Adipocyte (in vitro differentiated cells): ENCODE measurements at regions not wholly inside any gene's neighbourhood (a gene's known extent, or its start where the extent isn't known, plus 50 kb on each side); places are given as distances from the start of the nearest gene placed in this dataset.
"Not testable (repeated sequence)": the region's sequence is repeated elsewhere in the genome, so short reads cannot be mapped to it uniquely, and the experiment has no call there.

Experiments
- DNase-seq: peaks from one replicate; pipeline ENCODE4 v3.0.0-alpha.2; 2015; ENCODE audit warnings: low read depth
- H3K27me3 ChIP-seq: replicated peaks from 2 replicates; pipeline ENCODE4 v1.7.0; 2013; ENCODE audit warnings: mild to moderate bottlenecking, low read length, moderate library complexity; ENCODE audit not compliant: control insufficient read depth, insufficient read depth
- H3K36me3 ChIP-seq: 2 replicates; pipeline ENCODE4 v1.7.0; 2013; ENCODE audit warnings: low read length, mild to moderate bottlenecking, moderate library complexity; ENCODE audit not compliant: control insufficient read depth, insufficient read depth, severe bottlenecking
- H3K4me1 ChIP-seq: 2 replicates; pipeline ENCODE4 v1.7.0; 2013; ENCODE audit warnings: mild to moderate bottlenecking, low read length, moderate library complexity; ENCODE audit not compliant: control insufficient read depth, insufficient read depth
- H3K4me3 ChIP-seq: 2 replicates; pipeline ENCODE4 v1.7.0; 2013; ENCODE audit warnings: mild to moderate bottlenecking, low read length, moderate library complexity
- H3K9ac ChIP-seq: 2 replicates; pipeline ENCODE4 v1.7.0; 2013; ENCODE audit warnings: mild to moderate bottlenecking, low read length, moderate library complexity
- H3K9me3 ChIP-seq: 2 replicates; pipeline ENCODE4 v1.7.0; 2013; ENCODE audit warnings: mild to moderate bottlenecking, low read length, moderate library complexity; ENCODE audit not compliant: control insufficient read depth

- Histone ChIP-seq H3K4me1 (no peaks in the 10 kb centered on the region), H3K9me3 (no peaks in the 10 kb centered on the region), H3K36me3 (no peaks in the 10 kb centered on the region), H3K4me3 (no peak overlapping the region), H3K9ac (no peak overlapping the region), H3K27me3 (peaks cover 5% of the 10 kb centered on the region)
- DNase-seq, result no peak
These were observed 197.1 kb downstream of the BCL11A start for GRCh38 chr2:60356346-60356745.

GRCh38 chr2:60355849-60356261 lies 197.6 kb downstream of the BCL11A start:
- Histone ChIP-seq H3K9ac (no peak overlapping the region), H3K27me3 (peaks cover 9% of the 10 kb centered on the region), H3K4me3 (no peak overlapping the region), H3K9me3 (no peaks in the 10 kb centered on the region), H3K4me1 (no peaks in the 10 kb centered on the region), H3K36me3 (no peaks in the 10 kb centered on the region)
- no peak for DNase-seq

GRCh38 chr2:60354713-60355112 lies 198.7 kb downstream of the BCL11A start:
- no peak overlapping the region for H3K9ac ChIP-seq
- no peak for DNase-seq
- H3K27me3 ChIP-seq, result peaks cover 10% of the 10 kb centered on the region
- H3K36me3 ChIP-seq, result no peaks in the 10 kb centered on the region
- no peak overlapping the region for H3K4me3 ChIP-seq
- H3K9me3 ChIP-seq, result no peaks in the 10 kb centered on the region
- H3K4me1 ChIP-seq, result no peaks in the 10 kb centered on the region

- no peak for DNase-seq
- Histone ChIP-seq H3K9me3 (no peaks in the 10 kb centered on the region), H3K36me3 (no peaks in the 10 kb centered on the region), H3K9ac (no peak overlapping the region), H3K27me3 (peaks cover 5% of the 10 kb centered on the region), H3K4me1 (no peaks in the 10 kb centered on the region), H3K4me3 (no peak overlapping the region)
These were observed 199.6 kb downstream of the BCL11A start for GRCh38 chr2:60353863-60354262.

- H3K27me3 ChIP-seq, result peaks cover 5% of the 10 kb centered on the region
- no peak for DNase-seq
- H3K4me1 ChIP-seq, result no peaks in the 10 kb centered on the region
- no peaks in the 10 kb centered on the region for H3K36me3 ChIP-seq
- no peaks in the 10 kb centered on the region for H3K9me3 ChIP-seq
- no peak overlapping the region for H3K4me3 ChIP-seq
- H3K9ac ChIP-seq, result no peak overlapping the region
These were observed 200.1 kb downstream of the BCL11A start for GRCh38 chr2:60353406-60353800.

GRCh38 chr2:60352491-60353405 lies 200.7 kb downstream of the BCL11A start:
- H3K36me3 ChIP-seq, result no peaks in the 10 kb centered on the region
- no peak overlapping the region for H3K4me3 ChIP-seq
- H3K27me3 ChIP-seq, result peaks cover 5% of the 10 kb centered on the region
- no peaks in the 10 kb centered on the region for H3K4me1 ChIP-seq
- H3K9ac ChIP-seq, result no peak overlapping the region
- H3K9me3 ChIP-seq, result no peaks in the 10 kb centered on the region
- no peak for DNase-seq

- H3K4me1 ChIP-seq, result no peaks in the 10 kb centered on the region
- no peak overlapping the region for H3K9ac ChIP-seq
- no peak overlapping the region for H3K4me3 ChIP-seq
- peaks cover 5% of the 10 kb centered on the region for H3K9me3 ChIP-seq
- no peak for DNase-seq
- H3K36me3 ChIP-seq, result no peaks in the 10 kb centered on the region
- H3K27me3 ChIP-seq, result peaks cover 5% of the 10 kb centered on the region
These were observed 201.7 kb downstream of the BCL11A start for GRCh38 chr2:60351802-60352201.

GRCh38 chr2:60351321-60351720 lies 202.1 kb downstream of the BCL11A start:
- Histone ChIP-seq H3K4me1 (no peaks in the 10 kb centered on the region), H3K27me3 (peaks cover 5% of the 10 kb centered on the region), H3K9me3 (peaks cover 5% of the 10 kb centered on the region), H3K9ac (no peak overlapping the region), H3K36me3 (no peaks in the 10 kb centered on the region), H3K4me3 (no peak overlapping the region)
- DNase-seq, result no peak

GRCh38 chr2:60350791-60351190 lies 202.7 kb downstream of the BCL11A start:
- H3K4me1 ChIP-seq, result no peaks in the 10 kb centered on the region
- no peaks in the 10 kb centered on the region for H3K36me3 ChIP-seq
- DNase-seq, result no peak
- no peak overlapping the region for H3K4me3 ChIP-seq
- H3K9me3 ChIP-seq, result peaks cover 5% of the 10 kb centered on the region
- no peak overlapping the region for H3K9ac ChIP-seq
- peaks cover 5% of the 10 kb centered on the region for H3K27me3 ChIP-seq

GRCh38 chr2:60347781-60348180 lies 205.7 kb downstream of the BCL11A start:
- H3K4me1 ChIP-seq, result no peaks in the 10 kb centered on the region
- no peaks in the 10 kb centered on the region for H3K36me3 ChIP-seq
- peaks cover 5% of the 10 kb centered on the region for H3K27me3 ChIP-seq
- peaks cover 5% of the 10 kb centered on the region for H3K9me3 ChIP-seq
- DNase-seq, result no peak
- no peak overlapping the region for H3K4me3 ChIP-seq
- no peak overlapping the region for H3K9ac ChIP-seq

- not testable (repeated sequence) for H3K4me1 ChIP-seq, H3K9ac ChIP-seq, H3K27me3 ChIP-seq, H3K36me3 ChIP-seq, H3K9me3 ChIP-seq, H3K4me3 ChIP-seq, DNase-seq
These were observed 211.0 kb downstream of the BCL11A start for GRCh38 chr2:60342491-60342890.

GRCh38 chr2:60341151-60341550 lies 212.3 kb downstream of the BCL11A start:
- H3K4me3 ChIP-seq, result no peak overlapping the region
- no peaks in the 10 kb centered on the region for H3K36me3 ChIP-seq
- no peak overlapping the region for H3K9ac ChIP-seq
- peaks cover 7% of the 10 kb centered on the region for H3K27me3 ChIP-seq
- H3K4me1 ChIP-seq, result no peaks in the 10 kb centered on the region
- H3K9me3 ChIP-seq, result no peaks in the 10 kb centered on the region
- no peak for DNase-seq
